Esophagus muscularis mucosa (tissue), 3 donors: ENCODE measurements at regions not wholly inside any gene's neighbourhood (a gene's known extent, or its start where the extent isn't known, plus 50 kb on each side); places are given as distances from the start of the nearest gene placed in this dataset.

ENCODE experiments used
- CTCF ChIP-seq, 3 experiments: fragments of 200-600 bp in 2 of 3; fragments of 450-650 bp in 1 of 3; sonication (generic) in 2 of 3; IDR thresholded peaks; one replicate each; pipeline ENCODE4 v1.5.1; 2017 to 2019; ENCODE audit warnings: antibody characterized with exemption in 3 of 3, mild to moderate bottlenecking in 2 of 3, moderate library complexity in 1 of 3
- POLR2A ChIP-seq: fragments of 450-650 bp; IDR thresholded peaks from one replicate; pipeline ENCODE4 v1.6.1; 2017; ENCODE audit warnings: antibody characterized with exemption, moderate library complexity, mild to moderate bottlenecking, low read depth
- POLR2AphosphoS5 ChIP-seq, 2 donors: sonication (generic); formaldehyde crosslinking; IDR thresholded peaks; one replicate each; pipeline ENCODE4 v1.6.1; 2017; ENCODE audit warnings: antibody characterized with exemption in 2 of 2

- no peak for TF ChIP-seq CTCF (IDR thresholded peaks at IDR 0.05)
- no peak for TF ChIP-seq POLR2AphosphoS5 (IDR thresholded peaks at IDR 0.05)
- no peak for TF ChIP-seq POLR2A
Measured at GRCh38 chr12:76706761-76707160, 57.2 kb upstream of the ZDHHC17 start.
